ENCODE measurements at regions not wholly inside any gene's neighbourhood (a gene's known extent, or its start where the extent isn't known, plus 50 kb on each side); places are given as distances from the start of the nearest gene placed in this dataset.

GRCh38 chr12:98162906-98163678, 352.3 kb upstream of the TMPO start:
- no peak for TF ChIP-seq POLR2A (IDR thresholded peaks at IDR 0.05)
- TF ChIP-seq CTCF (IDR thresholded peaks at IDR 0.05), result no peak
- no peak for TF ChIP-seq POLR2AphosphoS5 (IDR thresholded peaks at IDR 0.05)
